ENCODE measurements at regions not wholly inside any gene's neighbourhood (a gene's known extent, or its start where the extent isn't known, plus 50 kb on each side); places are given as distances from the start of the nearest gene placed in this dataset.
"Not testable (repeated sequence)": the region's sequence is repeated elsewhere in the genome, so short reads cannot be mapped to it uniquely, and the experiment has no call there.

- no peak for DNase-seq
Observed at GRCh38 chr1:47491341-47491753, 53.5 kb downstream of the FOXD2 start.

DNA sequence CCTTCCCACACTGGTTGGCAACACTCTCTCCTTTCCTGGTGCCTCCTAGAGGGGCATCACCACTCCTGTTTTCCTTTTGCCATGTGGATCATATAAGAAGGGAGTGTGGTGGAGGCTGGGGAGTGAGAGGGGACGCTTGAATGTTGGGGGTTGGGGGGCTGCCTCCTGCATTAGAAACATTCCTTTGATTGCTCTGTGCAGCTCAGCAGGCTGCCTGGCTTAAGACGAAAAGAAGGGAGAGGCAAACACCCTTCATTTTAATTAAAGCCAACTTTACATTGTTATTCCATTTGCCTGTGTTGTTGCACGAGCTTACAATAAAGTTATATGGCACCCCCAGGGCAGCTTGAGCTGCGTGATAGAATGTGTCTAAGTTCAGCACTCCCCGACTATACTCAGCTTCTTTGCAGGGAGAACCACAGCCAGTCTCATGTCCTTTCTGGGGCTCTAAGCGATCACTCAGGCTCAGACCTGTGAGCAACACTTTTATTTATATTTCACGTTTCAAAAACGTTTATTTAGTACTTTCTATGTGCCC lies 57.4 kb downstream of the FOXD2 start:
- DNase-seq: no peak

DNA sequence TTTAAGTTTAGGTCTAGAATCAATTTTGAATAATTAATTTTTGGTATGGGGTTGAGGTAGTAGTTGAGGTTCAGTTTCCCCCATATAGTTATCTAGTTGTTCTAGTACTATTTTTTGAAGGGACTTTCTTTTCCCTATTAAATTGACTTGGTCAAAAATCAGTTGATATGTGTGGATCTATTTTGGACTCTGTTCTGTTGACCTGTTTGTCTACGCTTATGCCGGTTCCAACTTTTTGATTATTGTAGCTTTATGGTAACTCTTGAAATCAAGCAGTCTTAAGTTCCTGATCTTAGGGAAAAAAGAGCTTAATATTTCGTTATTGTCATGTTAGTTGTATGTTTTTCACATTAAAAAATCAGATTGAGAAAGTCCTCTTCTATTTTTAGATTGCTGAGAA lies 60.7 kb downstream of the FOXD2 start:
- DNase-seq: no peak

DNA sequence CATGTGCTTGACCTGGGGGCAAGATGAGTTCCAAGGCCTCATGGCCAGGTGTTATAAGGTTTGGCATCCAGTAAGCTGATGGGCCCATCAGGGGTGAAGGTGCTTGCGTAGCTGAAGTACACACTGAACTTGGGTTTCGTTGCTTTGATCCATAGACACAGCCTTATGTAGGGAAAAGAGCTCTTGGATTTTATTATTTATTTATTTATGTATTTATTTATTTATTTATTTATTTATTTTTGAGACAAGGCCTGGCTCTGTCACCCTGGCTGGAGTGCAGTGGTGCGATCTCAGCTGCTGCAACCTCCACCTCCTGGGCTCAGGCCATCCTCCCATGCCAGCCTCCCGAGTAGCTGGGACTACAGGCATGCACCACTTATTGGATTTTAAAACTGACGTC lies 63.2 kb downstream of the FOXD2 start:
- no peak for DNase-seq

DNA sequence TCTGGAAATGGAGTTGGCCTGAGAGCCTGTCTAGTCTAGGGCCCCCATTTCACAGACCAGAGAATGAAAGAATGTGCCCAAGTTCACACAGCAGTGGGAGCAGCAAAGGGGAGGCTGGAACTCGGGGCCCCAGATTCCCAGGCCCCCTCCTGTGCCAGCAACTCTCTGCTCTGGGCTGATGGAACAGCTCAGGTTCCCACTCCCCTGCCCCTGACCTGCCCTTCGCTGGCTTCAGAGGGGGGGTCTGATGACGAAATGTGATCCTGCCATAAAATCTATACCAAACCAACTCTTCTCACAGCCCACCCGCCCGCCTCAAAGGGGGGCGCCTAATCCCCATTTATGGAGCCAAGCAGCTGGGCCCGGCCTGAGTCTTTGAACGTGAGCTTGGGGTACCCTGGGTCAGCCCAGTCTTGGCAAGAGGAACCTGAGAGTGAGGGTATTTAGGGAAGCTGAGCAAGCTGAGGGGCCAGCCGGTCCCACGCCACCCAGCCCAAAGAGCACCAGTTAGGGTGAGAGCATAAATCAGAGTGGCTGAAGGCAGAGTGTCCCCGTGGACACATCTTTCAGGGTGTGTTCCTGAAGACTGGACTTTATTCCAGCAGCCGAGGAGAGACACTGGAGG lies 65.0 kb downstream of the FOXD2 start:
- no peak for DNase-seq

- not testable (repeated sequence) for DNase-seq
Observed at GRCh38 chr1:47504840-47505239, 67.0 kb downstream of the FOXD2 start.

- DNase-seq: no peak
Observed at GRCh38 chr1:47505267-47505666, 67.4 kb downstream of the FOXD2 start.

DNA sequence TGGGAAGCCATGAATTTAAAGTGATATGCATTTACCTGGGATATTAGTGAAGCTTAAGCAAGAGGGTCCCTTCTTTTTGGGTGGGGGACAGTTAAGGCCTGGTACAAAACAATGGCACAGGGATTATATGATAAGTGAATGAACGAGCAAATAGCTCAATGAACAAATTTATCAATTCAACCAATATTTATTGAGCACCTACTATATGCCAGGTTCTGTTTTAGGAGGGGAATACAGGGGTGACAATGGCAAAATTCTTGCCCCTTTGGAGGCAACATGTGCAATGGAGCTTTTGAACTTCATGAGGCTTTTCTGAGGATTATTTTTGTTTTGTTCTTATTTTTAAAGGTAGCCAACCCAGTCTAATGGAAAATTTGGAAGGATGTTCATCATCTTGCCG lies 68.2 kb downstream of the FOXD2 start:
- DNase-seq: no peak

DNA sequence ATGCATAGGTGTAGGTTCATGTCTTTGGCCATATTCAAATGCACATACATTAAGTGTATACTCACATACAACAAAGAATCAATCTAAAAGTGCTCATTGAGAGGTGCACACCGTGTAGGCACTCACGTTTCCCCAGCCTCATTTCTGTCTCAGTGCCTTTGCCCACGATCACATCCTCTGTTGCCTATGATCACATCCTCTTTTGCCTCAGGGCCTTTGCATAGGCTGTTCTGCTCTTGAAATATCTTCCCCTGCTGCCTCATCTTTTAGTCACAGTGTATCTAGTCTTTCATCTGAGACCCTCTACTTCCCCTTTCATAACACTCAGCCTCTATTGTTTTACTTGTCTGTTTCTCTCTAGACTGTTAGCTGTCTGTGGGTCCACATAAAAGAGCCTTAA lies 69.3 kb downstream of the FOXD2 start:
- DNase-seq: no peak

GRCh38 chr1:47507881-47508701 lies 70.2 kb downstream of the FOXD2 start:
- peak; percentile 11 for DNase-seq

- peak; percentile 29 for DNase-seq
Observed at GRCh38 chr1:47508702-47509431, 71.0 kb downstream of the FOXD2 start.

DNA sequence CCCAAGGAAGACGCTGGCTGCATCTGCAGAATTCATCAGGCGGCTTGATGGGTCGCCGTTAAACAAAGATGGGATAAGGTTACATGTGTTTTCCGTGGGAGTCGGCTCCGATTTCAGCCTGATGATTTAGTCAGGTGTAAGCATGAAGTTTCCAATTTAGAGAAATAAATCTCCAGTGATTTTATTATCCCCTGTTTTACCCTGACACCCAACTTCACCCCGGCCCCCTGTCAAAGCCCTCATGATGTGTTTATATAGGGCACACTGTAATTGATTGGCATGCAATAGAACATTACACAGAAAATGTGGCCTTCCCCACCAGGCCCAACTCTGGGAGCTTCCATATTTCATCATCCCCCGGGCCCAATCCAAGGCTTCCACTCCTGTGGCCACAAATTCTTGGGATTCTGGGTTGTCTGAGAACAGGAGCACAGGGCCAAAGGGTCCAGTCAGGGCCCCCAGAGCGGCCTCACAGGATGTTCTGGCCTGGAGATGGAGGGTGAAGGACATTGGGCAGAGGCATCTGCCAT lies 72.5 kb downstream of the FOXD2 start:
- DNase-seq: no peak

- no peak for DNase-seq
Observed at GRCh38 chr1:47511825-47512224, 74.0 kb downstream of the FOXD2 start.

- DNase-seq: no peak
Observed at GRCh38 chr1:47513393-47513792, 75.5 kb downstream of the FOXD2 start.

GRCh38 chr1:47514229-47514628 lies 76.4 kb downstream of the FOXD2 start:
- DNase-seq: no peak

DNA sequence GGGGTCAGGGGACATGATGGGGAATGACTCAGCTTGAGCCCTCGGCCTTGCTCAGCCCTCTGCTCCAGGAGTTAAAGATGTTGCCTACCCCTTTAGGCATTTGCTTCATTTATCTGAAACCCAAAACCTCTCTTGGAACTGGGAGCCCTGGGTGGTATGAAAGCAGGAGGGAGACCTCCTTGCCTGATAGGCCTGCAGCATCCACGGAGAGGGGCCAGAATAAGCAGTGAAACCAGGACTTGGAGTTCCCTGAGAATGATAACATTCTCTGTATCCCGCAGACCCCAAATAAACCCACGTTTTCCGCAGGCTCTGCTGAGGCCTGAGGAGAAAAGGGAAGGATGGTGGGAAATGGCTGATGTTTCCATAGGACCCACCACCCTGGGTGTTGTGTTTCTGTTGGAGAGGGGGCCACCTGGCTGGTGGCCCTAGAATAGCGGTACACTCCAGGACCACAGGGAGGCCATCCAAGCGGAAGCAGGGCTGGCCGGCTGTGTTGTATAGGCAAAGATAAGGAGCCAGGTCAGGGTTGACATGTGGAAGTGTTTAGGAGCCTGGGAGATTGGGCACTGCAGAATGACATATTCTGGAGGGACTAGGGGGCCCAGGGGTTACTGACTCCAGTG lies 77.4 kb downstream of the FOXD2 start:
- no peak for DNase-seq

- no peak for DNase-seq
Observed at GRCh38 chr1:47517946-47518345, 80.1 kb downstream of the FOXD2 start.

- no peak for DNase-seq
Observed at GRCh38 chr1:47519491-47519890, 81.6 kb downstream of the FOXD2 start.

DNA sequence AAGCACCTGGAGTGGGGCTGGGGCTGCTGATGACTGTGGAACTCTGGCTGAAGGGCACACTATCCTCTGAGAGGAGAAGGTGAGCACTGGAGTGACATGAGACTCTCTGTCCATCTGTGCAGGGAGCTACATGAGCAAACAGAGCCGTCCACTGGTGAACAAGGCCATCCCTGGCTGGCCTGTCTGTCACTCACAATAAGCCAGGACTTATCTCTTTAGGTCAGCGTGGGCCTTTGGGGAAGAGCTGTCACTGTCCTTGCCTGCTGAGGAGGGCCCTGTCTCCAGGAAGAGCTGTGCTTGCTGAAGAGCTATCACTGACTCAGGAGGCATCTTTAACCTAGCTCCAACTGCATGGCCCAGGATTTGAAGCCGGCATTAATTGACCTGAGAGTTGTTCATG lies 82.1 kb downstream of the FOXD2 start:
- no peak for DNase-seq

DNA sequence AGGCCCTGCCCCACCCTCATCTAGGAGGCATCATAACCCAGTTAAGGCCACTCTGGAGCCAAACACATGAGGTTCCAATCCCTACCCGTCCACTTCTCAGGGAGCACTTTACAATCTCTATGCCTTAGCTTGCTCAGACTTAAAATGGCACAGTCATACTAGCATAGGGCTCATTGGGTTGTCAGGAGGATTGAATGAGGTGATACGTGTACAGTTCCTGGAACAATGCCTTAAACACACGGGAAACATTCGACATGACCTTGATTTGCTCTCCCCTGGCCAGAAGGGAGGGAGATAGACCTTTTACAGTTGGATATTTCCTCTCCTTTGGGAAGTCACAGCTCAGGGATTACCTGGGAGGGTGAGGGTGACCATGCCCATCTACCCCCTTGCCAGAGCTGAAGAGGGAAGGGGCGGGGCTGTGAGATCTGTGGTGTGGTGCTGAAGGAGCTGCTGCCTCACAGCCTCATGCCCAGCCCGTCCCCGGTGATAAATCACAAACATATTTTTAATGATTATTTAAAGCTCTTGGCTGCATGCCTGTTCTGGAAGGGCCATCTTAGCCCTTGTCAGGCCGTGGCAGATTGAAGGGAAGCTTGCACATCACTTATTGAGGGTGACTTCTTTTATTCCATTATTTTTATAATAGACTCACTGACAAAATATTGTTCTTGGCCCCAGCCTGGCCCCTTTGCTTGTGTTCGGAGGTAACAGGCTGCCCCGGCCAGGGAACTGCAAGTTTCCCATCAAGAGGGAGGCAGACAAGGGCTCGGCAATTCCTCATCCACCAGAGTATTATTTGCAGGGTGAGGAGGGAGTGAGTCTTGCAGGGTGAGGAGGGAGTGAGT lies 83.4 kb downstream of the FOXD2 start:
- no peak for DNase-seq
